IPS-18a (cell line): ENCODE measurements at regions not wholly inside any gene's neighbourhood (a gene's known extent, or its start where the extent isn't known, plus 50 kb on each side); places are given as distances from the start of the nearest gene placed in this dataset.
"Not testable (repeated sequence)": the region's sequence is repeated elsewhere in the genome, so short reads cannot be mapped to it uniquely, and the experiment has no call there.

Experiments
- H3K27ac ChIP-seq: one replicate; pipeline ENCODE4 v1.5.1; 2013; ENCODE audit warnings: low read length
- H3K27me3 ChIP-seq: one replicate; pipeline ENCODE4 v1.6.1; 2013; ENCODE audit warnings: mild to moderate bottlenecking, low read length; ENCODE audit not compliant: control insufficient read depth, insufficient read depth
- H3K36me3 ChIP-seq: one replicate; pipeline ENCODE4 v1.6.1; 2013; ENCODE audit warnings: low read depth, low read length; ENCODE audit not compliant: control insufficient read depth
- H3K4me1 ChIP-seq: one replicate; pipeline ENCODE4 v1.6.1; 2013; ENCODE audit warnings: low read depth, low read length; ENCODE audit not compliant: control insufficient read depth
- H3K4me3 ChIP-seq: one replicate; pipeline ENCODE4 v1.5.1; 2013; ENCODE audit warnings: low read length
- H3K9ac ChIP-seq: one replicate; pipeline ENCODE4 v1.6.1; 2013; ENCODE audit warnings: mild to moderate bottlenecking, low read length, moderate library complexity
- H3K9me3 ChIP-seq: one replicate; pipeline ENCODE4 v1.6.1; 2013; ENCODE audit warnings: low read depth, low read length; ENCODE audit not compliant: control insufficient read depth

GRCh38 chr4:189204616-189205015 lies 736.1 kb upstream of the FRG1 start:
- no peaks in the 10 kb centered on the region for H3K36me3 ChIP-seq
- no peaks in the 10 kb centered on the region for H3K9me3 ChIP-seq
- no peak overlapping the region for H3K4me3 ChIP-seq
- H3K4me1 ChIP-seq = peaks cover 6% of the 10 kb centered on the region
- no peak overlapping the region for H3K27ac ChIP-seq
- no peak overlapping the region for H3K9ac ChIP-seq
- no peaks in the 10 kb centered on the region for H3K27me3 ChIP-seq

- Histone ChIP-seq H3K9ac (no peak overlapping the region), H3K4me1 (peaks cover 3% of the 10 kb centered on the region), H3K27me3 (no peaks in the 10 kb centered on the region), H3K36me3 (no peaks in the 10 kb centered on the region), H3K9me3 (no peaks in the 10 kb centered on the region), H3K4me3 (no peak overlapping the region), H3K27ac (no peak overlapping the region)
Measured at GRCh38 chr4:189206953-189207352, 733.7 kb upstream of the FRG1 start.

GRCh38 chr4:189207872-189208271 lies 732.8 kb upstream of the FRG1 start:
- no peak overlapping the region for H3K9ac ChIP-seq
- no peaks in the 10 kb centered on the region for H3K9me3 ChIP-seq
- H3K27me3 ChIP-seq = no peaks in the 10 kb centered on the region
- no peaks in the 10 kb centered on the region for H3K36me3 ChIP-seq
- H3K27ac ChIP-seq = no peak overlapping the region
- H3K4me1 ChIP-seq = no peaks in the 10 kb centered on the region
- H3K4me3 ChIP-seq = no peak overlapping the region

- Histone ChIP-seq H3K36me3 (no peaks in the 10 kb centered on the region), H3K4me1 (no peaks in the 10 kb centered on the region), H3K27me3 (no peaks in the 10 kb centered on the region), H3K4me3 (no peak overlapping the region), H3K9me3 (no peaks in the 10 kb centered on the region), H3K27ac (no peak overlapping the region), H3K9ac (no peak overlapping the region)
Measured at GRCh38 chr4:189215574-189215973, 725.1 kb upstream of the FRG1 start.

GRCh38 chr4:189221691-189222090 lies 719.0 kb upstream of the FRG1 start:
- Histone ChIP-seq H3K36me3 (no peaks in the 10 kb centered on the region), H3K4me1 (no peaks in the 10 kb centered on the region), H3K4me3 (no peak overlapping the region), H3K9ac (no peak overlapping the region), H3K27ac (no peak overlapping the region), H3K27me3 (no peaks in the 10 kb centered on the region), H3K9me3 (no peaks in the 10 kb centered on the region)

- Histone ChIP-seq H3K4me3 (no peak overlapping the region), H3K4me1 (no peaks in the 10 kb centered on the region), H3K27me3 (no peaks in the 10 kb centered on the region), H3K9ac (no peak overlapping the region), H3K36me3 (no peaks in the 10 kb centered on the region), H3K9me3 (no peaks in the 10 kb centered on the region), H3K27ac (no peak overlapping the region)
Measured at GRCh38 chr4:189228726-189229125, 711.9 kb upstream of the FRG1 start.

GRCh38 chr4:189232274-189232673 lies 708.4 kb upstream of the FRG1 start:
- Histone ChIP-seq H3K9ac (no peak overlapping the region), H3K4me1 (no peaks in the 10 kb centered on the region), H3K4me3 (no peak overlapping the region), H3K36me3 (no peaks in the 10 kb centered on the region), H3K9me3 (no peaks in the 10 kb centered on the region), H3K27me3 (no peaks in the 10 kb centered on the region), H3K27ac (no peak overlapping the region)

- not testable (repeated sequence) for H3K4me1 ChIP-seq, H3K27me3 ChIP-seq, H3K9me3 ChIP-seq, H3K27ac ChIP-seq, H3K9ac ChIP-seq, H3K4me3 ChIP-seq, H3K36me3 ChIP-seq
Measured at GRCh38 chr4:189233754-189234153, 706.9 kb upstream of the FRG1 start.

GRCh38 chr4:189234948-189235347 lies 705.7 kb upstream of the FRG1 start:
- H3K36me3 ChIP-seq, H3K9me3 ChIP-seq, H3K27ac ChIP-seq, H3K27me3 ChIP-seq, H3K9ac ChIP-seq, H3K4me3 ChIP-seq, H3K4me1 ChIP-seq: not testable (repeated sequence)

- Histone ChIP-seq H3K9ac (no peak overlapping the region), H3K27ac (no peak overlapping the region), H3K4me3 (no peak overlapping the region), H3K4me1 (no peaks in the 10 kb centered on the region), H3K9me3 (no peaks in the 10 kb centered on the region), H3K27me3 (no peaks in the 10 kb centered on the region), H3K36me3 (no peaks in the 10 kb centered on the region)
Measured at GRCh38 chr4:189235599-189235998, 705.1 kb upstream of the FRG1 start.

- H3K4me1 ChIP-seq, H3K9ac ChIP-seq, H3K27me3 ChIP-seq, H3K36me3 ChIP-seq, H3K27ac ChIP-seq, H3K4me3 ChIP-seq, H3K9me3 ChIP-seq: not testable (repeated sequence)
Measured at GRCh38 chr4:189236321-189236720, 704.4 kb upstream of the FRG1 start.

- Histone ChIP-seq H3K36me3 (no peaks in the 10 kb centered on the region), H3K9ac (no peak overlapping the region), H3K27me3 (no peaks in the 10 kb centered on the region), H3K9me3 (no peaks in the 10 kb centered on the region), H3K4me1 (no peaks in the 10 kb centered on the region), H3K4me3 (no peak overlapping the region), H3K27ac (no peak overlapping the region)
Measured at GRCh38 chr4:189237340-189237739, 703.3 kb upstream of the FRG1 start.

GRCh38 chr4:189255636-189256035 lies 685.0 kb upstream of the FRG1 start:
- Histone ChIP-seq H3K4me1 (peaks cover 5% of the 10 kb centered on the region), H3K27me3 (no peaks in the 10 kb centered on the region), H3K4me3 (no peak overlapping the region), H3K36me3 (no peaks in the 10 kb centered on the region), H3K27ac (no peak overlapping the region), H3K9ac (no peak overlapping the region), H3K9me3 (no peaks in the 10 kb centered on the region)
